ENCODE measurements at regions not wholly inside any gene's neighbourhood (a gene's known extent, or its start where the extent isn't known, plus 50 kb on each side); places are given as distances from the start of the nearest gene placed in this dataset.

- TF ChIP-seq CTCF (IDR thresholded peaks at IDR 0.05; ENCODE audit: control extremely low read depth in 1 of 3, insufficient read depth in 1 of 3, low read depth in 1 of 3, low read length in 3 of 3) (no peak), MAX (IDR thresholded peaks at IDR 0.05) (no peak), BACH1 (IDR thresholded peaks at IDR 0.05; ENCODE audit: low read length) (no peak), GTF2F1 (IDR thresholded peaks at IDR 0.05; ENCODE audit: borderline replicate concordance, low read depth, low read length) (no peak), SIRT6 (IDR thresholded peaks at IDR 0.05; ENCODE audit: low read length) (no peak), SIN3A (conservative IDR thresholded peaks at IDR 0.05 in 1 of 2, IDR thresholded peaks at IDR 0.05 in 1 of 2; ENCODE audit: low read depth in 1 of 2, low read length in 2 of 2) (no peak), POLR2A (IDR thresholded peaks at IDR 0.05; ENCODE audit: control extremely low read depth in 1 of 2, low read depth in 2 of 2, low read length in 2 of 2) (no peak), GABPA (IDR thresholded peaks at IDR 0.05; ENCODE audit: borderline replicate concordance, insufficient read depth, low read length) (no peak), BRCA1 (IDR thresholded peaks at IDR 0.05; ENCODE audit: low read depth, low read length) (no peak), ATF2 (IDR thresholded peaks at IDR 0.05; ENCODE audit: low read length) (no peak), SP2 (IDR thresholded peaks at IDR 0.05; ENCODE audit: low read length) (no peak), SP1 (IDR thresholded peaks at IDR 0.05; ENCODE audit: low read depth, low read length) (no peak), TEAD4 (IDR thresholded peaks at IDR 0.05; ENCODE audit: low read depth, low read length) (no peak)
These were observed 183.4 kb downstream of the NPFFR2 start for GRCh38 chr4:72215198-72215597.

All from H1 (cell line).